Dendritic cell treated with granulocyte-macrophage colony-stimulating factor and Interleukin-4, amounts not matched to agents 40 ng/mL and 50 ng/mL, for 4 days (primary cell): ENCODE measurements at regions not wholly inside any gene's neighbourhood (a gene's known extent, or its start where the extent isn't known, plus 50 kb on each side); places are given as distances from the start of the nearest gene placed in this dataset.

Experiments used
- H3K27ac Mint-ChIP-seq: one replicate; pipeline ENCODE4 v1.8.0; 2022; ENCODE audit warnings: mild to moderate bottlenecking, mixed read lengths
- H3K27me3 Mint-ChIP-seq: one replicate; pipeline ENCODE4 v1.8.0; 2022; ENCODE audit warnings: mild to moderate bottlenecking, mixed read lengths
- H3K36me3 Mint-ChIP-seq: one replicate; pipeline ENCODE4 v1.8.0; 2022; ENCODE audit warnings: low read depth, mixed read lengths
- H3K4me1 Mint-ChIP-seq: one replicate; pipeline ENCODE4 v1.8.0; 2022; ENCODE audit warnings: low read depth, mixed read lengths
- H3K4me3 Mint-ChIP-seq: one replicate; pipeline ENCODE4 v1.8.0; 2022; ENCODE audit warnings: mild to moderate bottlenecking, moderate library complexity, mixed read lengths
- H3K9me3 Mint-ChIP-seq: one replicate; pipeline ENCODE4 v1.8.0; 2022; ENCODE audit warnings: mixed read lengths
- intact Hi-C: fragments of 100-400 bp; cut with micrococcal nuclease; formaldehyde crosslinking; loops from one replicate; pipeline ENCODE4 v1.15.0; 2022

DNA sequence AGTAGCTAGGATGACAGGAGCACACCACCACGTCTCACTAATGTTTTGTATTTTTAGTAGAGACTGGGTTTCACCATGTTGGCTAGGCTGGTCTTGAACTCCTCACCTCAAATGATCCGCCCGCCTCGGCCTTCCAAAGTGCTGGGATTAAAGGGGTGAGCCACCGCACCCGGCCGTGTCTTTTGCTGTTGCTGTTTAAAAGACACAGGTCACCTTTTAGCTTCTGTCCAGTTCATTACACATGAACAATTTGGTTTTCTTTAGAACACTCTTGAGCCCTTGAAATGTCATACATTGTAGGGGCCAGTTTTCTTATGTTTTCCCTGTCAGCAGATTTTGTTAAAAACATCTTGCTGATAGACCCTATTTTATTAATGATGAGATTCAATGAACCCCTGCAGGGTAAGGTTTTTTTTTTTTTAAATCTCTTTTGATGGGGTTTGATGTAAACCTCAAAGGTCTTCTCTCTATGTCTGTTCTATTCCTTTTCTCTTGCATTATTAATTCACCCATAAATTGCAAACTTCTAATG, 61.0 kb upstream of the AGPS start:
- H3K4me3 Mint-ChIP-seq, result no peak overlapping the region
- intact Hi-C loops, result loop anchor here (5.0 to 10.0 kb wide), 3 partner anchors 34 to 393 kb away; no protein-coding TSS in a partner anchor
- H3K27me3 Mint-ChIP-seq, result no peaks in the 10 kb centered on the region
- peak overlapping the region; percentile 32 for H3K27ac Mint-ChIP-seq
- H3K9me3 Mint-ChIP-seq, result peaks cover 8% of the 10 kb centered on the region
- peaks cover 29% of the 10 kb centered on the region for H3K4me1 Mint-ChIP-seq
- H3K36me3 Mint-ChIP-seq, result peaks cover 12% of the 10 kb centered on the region

DNA sequence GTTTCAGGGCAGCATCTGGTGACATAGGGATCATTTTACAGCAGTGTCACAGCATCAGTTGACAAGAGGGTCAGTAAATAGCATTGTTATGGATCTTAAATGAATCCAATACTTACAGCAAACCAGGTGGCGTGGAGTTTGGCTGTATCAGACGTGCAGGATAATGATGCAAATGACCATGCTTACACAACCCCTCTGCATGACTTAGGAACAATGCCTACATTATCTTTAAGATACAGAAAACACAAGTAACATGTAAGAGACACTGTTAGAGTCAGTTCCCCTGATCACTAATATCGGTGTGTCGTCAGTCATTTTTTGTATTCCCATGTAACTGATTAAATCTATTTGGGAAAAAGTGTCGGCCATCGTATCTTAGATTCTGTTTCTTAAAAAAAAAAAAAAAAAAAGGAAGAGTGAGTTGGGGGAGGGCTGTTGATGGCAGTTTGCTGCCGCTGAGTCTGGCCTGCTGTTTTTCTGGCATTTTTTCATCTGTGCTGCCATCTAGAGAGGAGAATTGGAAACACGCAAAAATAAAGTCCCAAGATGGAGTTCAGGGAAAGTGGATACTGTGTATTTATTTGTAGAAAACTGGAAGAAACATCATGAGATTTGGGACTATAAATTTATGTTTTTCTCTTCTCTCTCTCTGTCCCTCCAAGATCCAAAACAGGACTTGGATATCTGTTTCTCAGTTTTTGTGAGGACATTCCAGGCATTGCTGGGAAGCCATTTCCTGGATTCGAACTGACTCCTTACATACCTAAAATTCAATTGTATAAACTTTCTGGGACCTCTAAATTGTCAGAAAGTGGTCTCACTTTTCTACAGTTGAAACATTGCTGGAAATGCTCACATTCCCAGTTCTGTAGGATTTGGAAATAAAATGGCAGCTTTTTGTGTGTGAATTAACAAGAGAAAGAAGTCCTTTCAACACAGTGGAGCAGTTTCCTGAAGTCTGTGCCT, 60.3 kb upstream of the AGPS start:
- H3K9me3 Mint-ChIP-seq, result peaks cover 8% of the 10 kb centered on the region
- H3K4me1 Mint-ChIP-seq, result peaks cover 30% of the 10 kb centered on the region
- no peaks in the 10 kb centered on the region for H3K27me3 Mint-ChIP-seq
- H3K27ac Mint-ChIP-seq, result peak overlapping the region; percentile 32
- intact Hi-C loops, result loop anchor here (1.0 to 10.0 kb wide), 5 partner anchors 35 to 392 kb away; partner anchors contain the start of gene NFE2L2
- H3K4me3 Mint-ChIP-seq, result no peak overlapping the region
- peaks cover 15% of the 10 kb centered on the region for H3K36me3 Mint-ChIP-seq

DNA sequence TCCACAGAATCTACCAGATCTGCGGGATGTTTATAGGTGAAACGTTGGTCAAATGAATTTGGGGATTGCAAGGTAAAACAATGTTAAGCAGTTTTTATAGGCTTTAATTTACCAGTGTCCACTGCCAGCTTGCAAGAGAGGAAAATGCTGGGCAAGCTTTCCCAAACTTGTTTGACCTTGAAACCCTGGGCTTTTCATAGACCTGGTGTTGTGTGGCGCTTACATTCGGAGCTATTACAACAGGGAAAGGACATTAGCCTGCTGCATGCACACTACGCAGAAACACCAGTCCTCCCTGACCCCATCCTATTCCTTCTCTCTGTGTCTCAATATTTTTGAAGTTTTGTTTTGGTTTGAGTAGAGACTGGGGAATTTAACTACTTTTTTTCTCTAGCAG, 59.6 kb upstream of the AGPS start:
- Mint-ChIP-seq H3K9me3 (peaks cover 8% of the 10 kb centered on the region), H3K27ac (peak overlapping the region; percentile 32)
- intact Hi-C loops, result loop anchor here (1.0 to 10.0 kb wide), 5 partner anchors 36 to 392 kb away; partner anchors contain the start of gene NFE2L2

DNA sequence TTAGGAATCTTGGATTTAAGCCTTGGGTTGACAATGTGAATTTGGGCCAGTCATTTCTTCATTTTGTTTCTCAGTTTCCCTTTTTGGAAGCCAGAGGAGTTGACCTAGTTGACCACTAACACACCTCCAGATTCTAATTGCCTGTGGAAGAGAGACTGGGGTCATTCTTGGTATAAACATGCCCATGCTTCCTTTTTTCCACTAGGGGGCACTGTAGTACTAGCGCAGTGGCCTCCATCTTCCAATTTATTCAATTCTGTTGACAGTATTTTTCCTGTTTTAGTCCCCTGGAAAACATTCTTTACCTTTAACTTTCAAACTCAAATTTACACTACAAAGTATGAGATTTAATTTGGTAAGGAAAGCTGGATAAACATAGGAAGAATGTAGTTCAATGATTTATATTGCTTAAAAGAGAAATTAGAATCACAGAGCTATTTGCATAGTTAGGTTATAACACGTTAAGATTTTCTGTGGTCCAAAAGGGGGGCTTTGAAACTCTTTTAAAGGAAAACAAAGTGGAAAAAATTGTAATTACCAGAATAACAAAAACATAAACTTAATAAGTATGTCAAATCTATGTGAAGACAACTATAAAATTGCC, 57.5 kb upstream of the AGPS start:
- Mint-ChIP-seq H3K4me1 (peaks cover 30% of the 10 kb centered on the region), H3K9me3 (no peaks in the 10 kb centered on the region), H3K4me3 (no peak overlapping the region), H3K36me3 (peaks cover 13% of the 10 kb centered on the region), H3K27ac (no peak overlapping the region), H3K27me3 (no peaks in the 10 kb centered on the region)
- intact Hi-C loops, result loop anchor here (1.0 to 10.0 kb wide), 6 partner anchors 38 to 427 kb away; no protein-coding TSS in a partner anchor

More for the DNA sequence above, 59.6 kb upstream of the AGPS start:
- H3K4me3 Mint-ChIP-seq, result no peak overlapping the region
- H3K4me1 Mint-ChIP-seq, result peaks cover 31% of the 10 kb centered on the region
- H3K36me3 Mint-ChIP-seq, result peaks cover 20% of the 10 kb centered on the region
- H3K27me3 Mint-ChIP-seq, result no peaks in the 10 kb centered on the region

DNA sequence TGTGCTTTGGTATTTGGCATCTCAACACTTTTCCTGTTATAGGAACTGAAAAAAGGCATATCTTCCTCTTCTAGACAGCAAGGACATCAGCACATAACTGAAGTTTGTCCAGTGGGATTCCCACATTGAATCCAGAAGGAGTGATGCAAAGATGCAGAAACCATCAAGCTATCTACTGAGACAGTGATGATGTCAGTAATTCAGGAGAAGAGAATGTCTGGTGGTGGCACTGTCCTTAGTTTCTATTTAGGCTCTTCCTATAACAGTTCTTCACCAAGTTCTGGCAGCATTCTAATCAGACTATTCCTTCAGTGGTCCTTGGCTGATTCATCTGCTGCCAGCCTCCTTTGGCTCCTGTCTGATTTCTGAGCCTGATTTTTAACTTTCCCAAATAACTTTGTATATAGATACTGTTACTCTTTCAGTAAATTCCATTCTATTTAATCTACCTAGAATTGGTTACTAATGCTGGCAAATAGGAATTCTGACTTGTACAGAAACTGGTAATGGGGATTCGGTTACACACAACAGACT, 56.6 kb upstream of the AGPS start:
- Mint-ChIP-seq H3K4me1 (peaks cover 30% of the 10 kb centered on the region), H3K9me3 (no peaks in the 10 kb centered on the region), H3K27me3 (no peaks in the 10 kb centered on the region), H3K4me3 (no peak overlapping the region), H3K27ac (no peak overlapping the region), H3K36me3 (peaks cover 13% of the 10 kb centered on the region)
- intact Hi-C loops, result loop anchor here (1.0 to 10.0 kb wide), 5 partner anchors 80 to 426 kb away; no protein-coding TSS in a partner anchor

DNA sequence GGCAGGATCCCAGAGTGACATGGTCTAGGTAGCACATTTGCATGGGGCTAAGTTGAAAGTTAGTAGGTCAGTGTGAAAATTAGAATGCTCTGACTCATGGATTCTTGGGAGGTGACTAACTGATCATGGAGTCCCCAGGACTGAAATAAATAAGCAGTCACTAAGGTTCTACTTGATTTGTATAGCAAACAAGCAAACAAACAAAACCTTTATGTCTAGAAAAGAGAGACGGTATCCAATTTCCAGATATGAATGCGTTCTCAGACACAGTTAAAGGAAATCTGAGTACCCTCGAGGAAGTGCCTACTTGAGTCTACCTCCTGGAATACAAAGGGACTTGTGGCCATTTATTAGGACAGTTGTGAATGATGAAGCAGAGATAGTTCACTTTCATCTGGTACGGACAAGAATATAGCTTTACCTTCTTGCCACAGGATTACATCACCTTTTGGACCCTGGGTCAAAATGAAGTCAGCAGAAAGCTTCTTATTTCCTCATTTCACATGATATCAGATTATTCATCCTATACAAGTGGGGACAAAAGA, 54.3 kb upstream of the AGPS start:
- no peaks in the 10 kb centered on the region for H3K27me3 Mint-ChIP-seq
- no peak overlapping the region for H3K27ac Mint-ChIP-seq
- no peak overlapping the region for H3K4me3 Mint-ChIP-seq
- peaks cover 20% of the 10 kb centered on the region for H3K4me1 Mint-ChIP-seq
- intact Hi-C loops, result loop anchor here (5.0 to 10.0 kb wide), 3 partner anchors 343 to 424 kb away; no protein-coding TSS in a partner anchor
- no peaks in the 10 kb centered on the region for H3K9me3 Mint-ChIP-seq
- H3K36me3 Mint-ChIP-seq, result peaks cover 7% of the 10 kb centered on the region

DNA sequence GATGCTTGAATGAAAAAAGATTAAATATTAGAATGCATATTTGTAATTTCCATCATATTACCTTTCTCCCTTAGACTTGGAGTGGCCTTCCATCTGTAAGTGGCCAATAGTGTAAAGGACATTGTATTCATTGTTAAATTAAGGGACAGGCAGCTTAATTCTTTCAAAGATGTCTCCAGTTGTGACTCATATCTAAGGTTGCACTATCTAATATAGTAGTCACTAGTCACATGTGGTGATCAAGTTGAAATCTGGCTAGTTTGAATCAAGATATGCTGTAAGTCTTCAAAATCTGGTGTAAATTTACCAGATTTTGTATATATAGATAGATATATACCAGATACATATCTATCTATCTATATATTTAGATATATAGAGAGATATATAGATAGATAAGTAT, 52.4 kb upstream of the AGPS start:
- H3K4me1 Mint-ChIP-seq, result peaks cover 20% of the 10 kb centered on the region
- H3K9me3 Mint-ChIP-seq, result no peaks in the 10 kb centered on the region
- intact Hi-C loops, result no loop called here
- no peak overlapping the region for H3K27ac Mint-ChIP-seq
- no peak overlapping the region for H3K4me3 Mint-ChIP-seq
- no peaks in the 10 kb centered on the region for H3K27me3 Mint-ChIP-seq
- H3K36me3 Mint-ChIP-seq, result peaks cover 7% of the 10 kb centered on the region

DNA sequence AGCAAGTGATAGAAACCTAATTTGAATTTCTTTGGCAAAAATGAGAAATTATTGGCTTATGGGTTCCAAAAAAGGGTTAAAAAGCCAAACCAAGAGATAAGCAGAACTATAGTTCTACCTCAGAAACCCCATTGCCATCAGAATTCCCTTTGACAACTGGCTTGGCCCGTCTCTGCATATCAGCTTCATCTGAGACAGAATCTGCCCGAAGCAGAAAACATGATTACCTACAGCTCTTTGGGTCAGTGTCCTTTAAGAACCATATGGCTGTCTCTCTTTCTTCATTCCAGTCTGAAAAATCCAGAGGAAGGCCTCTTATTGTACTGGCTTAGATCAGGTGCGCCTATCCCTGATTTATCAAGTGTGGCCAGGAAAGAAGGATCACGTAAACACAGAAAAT, 49.8 kb upstream of the AGPS start:
- Mint-ChIP-seq H3K27me3 (no peaks in the 10 kb centered on the region), H3K9me3 (no peaks in the 10 kb centered on the region), H3K4me3 (no peak overlapping the region), H3K36me3 (no peaks in the 10 kb centered on the region), H3K4me1 (peaks cover 9% of the 10 kb centered on the region), H3K27ac (no peak overlapping the region)
- intact Hi-C loops, result no loop called here
